H1 (cell line): ENCODE measurements at regions not wholly inside any gene's neighbourhood (a gene's known extent, or its start where the extent isn't known, plus 50 kb on each side); places are given as distances from the start of the nearest gene placed in this dataset.

Source experiments
- CTCF ChIA-PET: fragments of 300-600 bp; sonication (Branson Sonifier 250); formaldehyde crosslinking; loops from one replicate; lab custom pipeline; 2021; ENCODE audit not compliant: partially characterized antibody; lab: Charles Lee
- POLR2A ChIA-PET: fragments of 300-600 bp; sonication (Branson Sonifier 250); formaldehyde crosslinking; loops from one replicate; lab custom pipeline; 2021; ENCODE audit warnings: inconsistent platforms; ENCODE audit not compliant: partially characterized antibody; lab: Charles Lee
- DNase-seq, 2 experiments: peaks; one replicate each; pipeline versions ENCODE4 v3.0.0 to v3.0.0-alpha.2; 2010 to 2022; ENCODE audit warnings: low spot score in 2 of 2, low read depth in 1 of 2, mixed read lengths in 1 of 2
- FAIRE-seq: peaks from 2 replicates; lab custom pipeline; 2011; peaks lifted over from hg19 to GRCh38; lab: Jason Lieb, UNC
- H2AFZ ChIP-seq: 2 replicates; pipeline ENCODE4 v1.8.1; 2012; ENCODE audit warnings: low read length, inconsistent platforms
- H2AK5ac ChIP-seq: 2 replicates; pipeline ENCODE4 v1.6.1; 2013; ENCODE audit warnings: low read depth, low read length
- H2BK120ac ChIP-seq: replicated peaks from 2 replicates; pipeline ENCODE3; 2013; ENCODE audit warnings: low read depth, low read length, inconsistent platforms
- H2BK12ac ChIP-seq: 2 replicates; pipeline ENCODE4 v1.6.1; 2013; ENCODE audit warnings: low read depth, low read length
- H2BK15ac ChIP-seq: 2 replicates; pipeline ENCODE4 v1.6.1; 2013; ENCODE audit warnings: low read length
- H2BK20ac ChIP-seq: 2 replicates; pipeline ENCODE4 v1.6.1; 2013; ENCODE audit warnings: low read length
- H2BK5ac ChIP-seq: 2 replicates; pipeline ENCODE4 v1.6.1; 2013; ENCODE audit warnings: low read depth, low read length
- H3K14ac ChIP-seq: 2 replicates; pipeline ENCODE4 v1.6.1; 2013; ENCODE audit warnings: inconsistent platforms; ENCODE audit not compliant: insufficient read length
- H3K18ac ChIP-seq: 2 replicates; pipeline ENCODE4 v1.6.1; 2013; ENCODE audit warnings: low read length; ENCODE audit errors: extremely low read depth
- H3K23ac ChIP-seq: 2 replicates; pipeline ENCODE4 v1.6.1; 2013; ENCODE audit warnings: inconsistent platforms; ENCODE audit not compliant: insufficient read length
- H3K23me2 ChIP-seq: 2 replicates; pipeline ENCODE4 v1.6.1; 2013; ENCODE audit warnings: low read depth, low read length
- H3K27ac ChIP-seq: 2 replicates; pipeline ENCODE4 v1.6.1; 2011; ENCODE audit warnings: low read depth, low read length, inconsistent platforms
- H3K27me3 ChIP-seq, 4 experiments: replicated peaks in 1 of 4; 1 replicate in 1 of 4; 2 replicates in 3 of 4; pipeline versions ENCODE4 v1.6.1 to v1.8.1; 2011 to 2013; ENCODE audit warnings: low read length in 3 of 4, mild to moderate bottlenecking in 3 of 4, inconsistent platforms in 2 of 4, mixed read lengths in 2 of 4, moderate library complexity in 1 of 4; ENCODE audit not compliant: control insufficient read depth in 3 of 4, insufficient read depth in 3 of 4; ENCODE audit errors: extremely low read depth in 1 of 4
- H3K36me3 ChIP-seq, 4 experiments: 2 replicates each; pipeline versions ENCODE4 v1.6.1 to v1.8.1; 2011 to 2013; ENCODE audit warnings: mild to moderate bottlenecking in 4 of 4, low read length in 3 of 4, moderate library complexity in 2 of 4, control low read depth in 1 of 4, inconsistent platforms in 1 of 4; ENCODE audit not compliant: insufficient read depth in 4 of 4, control insufficient read depth in 2 of 4
- H3K4ac ChIP-seq: replicated peaks from 2 replicates; pipeline ENCODE3; 2013; ENCODE audit warnings: low read length, low read depth, mixed read lengths, inconsistent platforms; ENCODE audit not compliant: insufficient read length
- H3K4me1 ChIP-seq, 4 experiments: replicated peaks in 1 of 4; 1 replicate in 1 of 4; 2 replicates in 3 of 4; pipeline versions ENCODE4 v1.6.1 to v1.8.1; 2011 to 2013; ENCODE audit warnings: low read length in 3 of 4, inconsistent platforms in 2 of 4, mixed read lengths in 1 of 4; ENCODE audit not compliant: insufficient read depth in 4 of 4, control insufficient read depth in 3 of 4
- H3K4me2 ChIP-seq, 2 experiments: 2 replicates each; pipeline versions ENCODE4 v1.6.1 to v1.8.1; 2011 to 2013; ENCODE audit warnings: low read depth in 2 of 2, low read length in 2 of 2, control low read depth in 1 of 2, inconsistent platforms in 1 of 2, mild to moderate bottlenecking in 1 of 2; ENCODE audit not compliant: insufficient read depth in 1 of 2
- H3K4me3 ChIP-seq, 4 experiments: fragments of 200-600, 300-600 bp in 1 of 4; sonication (generic), shearing (Covaris generic), sonication (Bioruptor Twin) in 1 of 4; 2 replicates each; pipeline versions ENCODE4 v1.5.1 to v1.8.1; 2011 to 2016; ENCODE audit warnings: low read length in 4 of 4, low read depth in 3 of 4, control low read depth in 2 of 4, inconsistent platforms in 2 of 4, mild to moderate bottlenecking in 2 of 4, mixed read lengths in 1 of 4, moderate library complexity in 1 of 4; ENCODE audit not compliant: insufficient read depth in 2 of 4; ENCODE audit errors: extremely low read depth in 1 of 4
- H3K56ac ChIP-seq: replicated peaks from 2 replicates; pipeline ENCODE3; 2013; ENCODE audit warnings: low read depth, mild to moderate bottlenecking, mixed read lengths, low read length, inconsistent platforms; ENCODE audit not compliant: insufficient read length
- H3K79me1 ChIP-seq: 2 replicates; pipeline ENCODE4 v1.6.1; 2013; ENCODE audit warnings: low read depth, low read length, control low read depth
- H3K79me2 ChIP-seq, 2 experiments: 2 replicates each; pipeline versions ENCODE4 v1.6.1 to v1.8.1; 2012 to 2013; ENCODE audit warnings: low read length in 2 of 2, mild to moderate bottlenecking in 2 of 2, inconsistent platforms in 1 of 2; ENCODE audit not compliant: insufficient read depth in 2 of 2, control insufficient read depth in 1 of 2
- H3K9ac ChIP-seq, 4 experiments: replicated peaks in 1 of 4; 1 replicate in 1 of 4; 2 replicates in 3 of 4; pipeline versions ENCODE4 v1.6.1 to v1.8.1; 2011 to 2013; ENCODE audit warnings: low read depth in 3 of 4, low read length in 3 of 4, control low read depth in 2 of 4, mild to moderate bottlenecking in 2 of 4, moderate library complexity in 2 of 4, inconsistent platforms in 1 of 4; ENCODE audit errors: extremely low read depth in 1 of 4
- H3K9me3 ChIP-seq, 2 experiments: 2 replicates each; pipeline versions ENCODE4 v1.6.1 to v1.8.1; 2012 to 2013; ENCODE audit warnings: mild to moderate bottlenecking in 2 of 2, moderate library complexity in 2 of 2, control low read depth in 1 of 2, inconsistent platforms in 1 of 2, low read depth in 1 of 2, low read length in 1 of 2, mixed read lengths in 1 of 2; ENCODE audit not compliant: insufficient read depth in 2 of 2
- H4K20me1 ChIP-seq, 2 experiments: replicated peaks in 1 of 2; 2 replicates each; pipeline versions ENCODE3 to v1.8.1; 2011 to 2013; ENCODE audit warnings: inconsistent platforms in 2 of 2, low read length in 2 of 2, mild to moderate bottlenecking in 1 of 2; ENCODE audit not compliant: insufficient read depth in 2 of 2, control insufficient read depth in 1 of 2
- H4K5ac ChIP-seq: 2 replicates; pipeline ENCODE4 v1.6.1; 2013; ENCODE audit warnings: low read length, low read depth, mixed read lengths, inconsistent platforms; ENCODE audit not compliant: insufficient read length
- H4K8ac ChIP-seq: 2 replicates; pipeline ENCODE4 v1.8.0; 2013; ENCODE audit warnings: mild to moderate bottlenecking, moderate library complexity, low read length, inconsistent platforms; ENCODE audit not compliant: insufficient read depth; ENCODE audit errors: extremely low read depth
- H4K91ac ChIP-seq: replicated peaks from 2 replicates; pipeline ENCODE3; 2013; ENCODE audit warnings: low read length, mixed read lengths, inconsistent platforms; ENCODE audit not compliant: insufficient read length
- BRCA1 ChIP-seq: IDR thresholded peaks from 2 replicates; pipeline ENCODE4 v1.6.1; 2012; ENCODE audit warnings: low read depth, low read length, improper control_type of control experiment
- CEBPB ChIP-seq: IDR thresholded peaks from 2 replicates; pipeline ENCODE4 v1.6.1; 2012; ENCODE audit warnings: low read depth, low read length
- CTBP2 ChIP-seq: IDR thresholded peaks from 2 replicates; pipeline ENCODE4 v1.7.0; 2011; ENCODE audit warnings: borderline replicate concordance, mild to moderate bottlenecking, moderate library complexity, mixed read lengths, low read length; ENCODE audit not compliant: insufficient read depth, insufficient read length
- MAX ChIP-seq: IDR thresholded peaks from 2 replicates; pipeline ENCODE4 v1.6.1; 2012; ENCODE audit warnings: inconsistent platforms
- NRF1 ChIP-seq: IDR thresholded peaks from 2 replicates; pipeline ENCODE4 v1.6.1; 2011; ENCODE audit warnings: mild to moderate bottlenecking, low read depth, low read length, improper control_type of control experiment
- RAD21 ChIP-seq, 2 experiments: IDR thresholded peaks in 1 of 2; conservative IDR thresholded peaks in 1 of 2; 2 replicates each; pipeline ENCODE4 v1.6.1; 2011; ENCODE audit warnings: low read depth in 2 of 2, low read length in 2 of 2, improper control_type of control experiment in 1 of 2, inconsistent platforms in 1 of 2, mild to moderate bottlenecking in 1 of 2, moderate library complexity in 1 of 2
- RXRA ChIP-seq: IDR thresholded peaks from 2 replicates; pipeline ENCODE4 v1.6.1; 2011; ENCODE audit warnings: low read depth, mild to moderate bottlenecking, low read length, moderate library complexity; ENCODE audit not compliant: insufficient read depth
- SUZ12 ChIP-seq: fragments of 200-600 bp; sonication (generic); IDR thresholded peaks from 2 replicates; pipeline ENCODE4 v1.6.1; 2012; ENCODE audit warnings: mild to moderate bottlenecking, inconsistent platforms, low read length, moderate library complexity, mixed read lengths
- USF2 ChIP-seq: IDR thresholded peaks from 2 replicates; pipeline ENCODE4 v1.6.1; 2011; ENCODE audit warnings: low read length, improper control_type of control experiment
- WGBS, 2 experiments: shearing (Covaris generic) in 1 of 2; methylation state at CpG; one replicate each; pipeline versions ENCODE4 v1.1.6 to v1.1.7; 2013 to 2015; ENCODE audit warnings: low lambda C conversion rate in 2 of 2, mixed read lengths in 2 of 2, inconsistent platforms in 1 of 2, low coverage in 1 of 2, missing lambda C conversion rate in 1 of 2; ENCODE audit not compliant: insufficient replicate concordance in 2 of 2, insufficient coverage in 1 of 2, insufficient read length in 1 of 2; ENCODE audit errors: extremely low coverage in 1 of 2, missing lambda C conversion rate in 1 of 2; 5-methylcytosine and 5-hydroxymethylcytosine counted together
- TF ChIP-seq, protein P1 (sequence below), 3 experiments: IDR thresholded peaks; 1 replicate in 2 of 3; 2 replicates in 1 of 3; pipeline versions ENCODE4 v1.5.1 to v1.6.1; 2011; ENCODE audit warnings: low read length in 3 of 3, mild to moderate bottlenecking in 3 of 3, inconsistent platforms in 2 of 3, low read depth in 1 of 3, moderate library complexity in 1 of 3; ENCODE audit not compliant: insufficient read depth in 1 of 3; ENCODE audit errors: control extremely low read depth in 1 of 3

GRCh38 chr13:77449265-77449664 is 86.2 kb upstream of the SCEL start:
- Histone ChIP-seq H3K4me2 (no peak overlapping the region), H3K4me3 (no peak overlapping the region)
- WGBS, 2 experiments = 90% methylated on average over 2 of the region's 2 CpGs; no CpG with 5 or more reads in 1 of the 2 experiments
- TF ChIP-seq, protein P1, sequence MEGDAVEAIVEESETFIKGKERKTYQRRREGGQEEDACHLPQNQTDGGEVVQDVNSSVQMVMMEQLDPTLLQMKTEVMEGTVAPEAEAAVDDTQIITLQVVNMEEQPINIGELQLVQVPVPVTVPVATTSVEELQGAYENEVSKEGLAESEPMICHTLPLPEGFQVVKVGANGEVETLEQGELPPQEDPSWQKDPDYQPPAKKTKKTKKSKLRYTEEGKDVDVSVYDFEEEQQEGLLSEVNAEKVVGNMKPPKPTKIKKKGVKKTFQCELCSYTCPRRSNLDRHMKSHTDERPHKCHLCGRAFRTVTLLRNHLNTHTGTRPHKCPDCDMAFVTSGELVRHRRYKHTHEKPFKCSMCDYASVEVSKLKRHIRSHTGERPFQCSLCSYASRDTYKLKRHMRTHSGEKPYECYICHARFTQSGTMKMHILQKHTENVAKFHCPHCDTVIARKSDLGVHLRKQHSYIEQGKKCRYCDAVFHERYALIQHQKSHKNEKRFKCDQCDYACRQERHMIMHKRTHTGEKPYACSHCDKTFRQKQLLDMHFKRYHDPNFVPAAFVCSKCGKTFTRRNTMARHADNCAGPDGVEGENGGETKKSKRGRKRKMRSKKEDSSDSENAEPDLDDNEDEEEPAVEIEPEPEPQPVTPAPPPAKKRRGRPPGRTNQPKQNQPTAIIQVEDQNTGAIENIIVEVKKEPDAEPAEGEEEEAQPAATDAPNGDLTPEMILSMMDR (IDR thresholded peaks at IDR 0.05; ENCODE audit: control extremely low read depth in 1 of 3, insufficient read depth in 1 of 3, low read depth in 1 of 3, low read length in 3 of 3) = no peak
- TF ChIP-seq BRCA1 (no peak), SUZ12 (no peak), MAX (no peak), USF2 (no peak), CEBPB (no peak), RXRA (no peak), NRF1 (no peak), CTBP2 (no peak), RAD21 (IDR thresholded peaks at IDR 0.05 in 1 of 2, conservative IDR thresholded peaks at IDR 0.05 in 1 of 2; ENCODE audit: low read depth in 2 of 2, low read length in 2 of 2) (no peak)

More at GRCh38 chr13:77449265-77449664, 86.2 kb upstream of the SCEL start:
- no peak overlapping the region for H4K8ac ChIP-seq
- H2AFZ ChIP-seq = no peak overlapping the region
- no peak overlapping the region for H2BK12ac ChIP-seq
- no peak overlapping the region for H3K56ac ChIP-seq
- no peak overlapping the region for H4K5ac ChIP-seq
- H3K27me3 ChIP-seq = no peaks in the 10 kb centered on the region
- H3K23me2 ChIP-seq = peaks cover 2% of the 10 kb centered on the region; the same call in 1 of the 2 replicates
- no peaks in the 10 kb centered on the region for H3K36me3 ChIP-seq
- H3K9me3 ChIP-seq = peaks cover 0 to 3% of the 10 kb centered on the region in 2 experiments; a peak in 1 of 4 replicates
- no peak overlapping the region for H3K4ac ChIP-seq
- FAIRE-seq = no peak
- no peak for DNase-seq
- H2AK5ac ChIP-seq = no peak overlapping the region
- no peaks in the 10 kb centered on the region for H3K79me1 ChIP-seq
- H2BK20ac ChIP-seq = no peak overlapping the region
- peaks cover 0 to 5% (median under 1%) of the 10 kb centered on the region in 4 experiments; a peak in 1 of 7 replicates for H3K4me1 ChIP-seq
- no peaks in the 10 kb centered on the region for H4K20me1 ChIP-seq
- H3K23ac ChIP-seq = no peak overlapping the region
- H2BK15ac ChIP-seq = no peak overlapping the region
- H3K18ac ChIP-seq = no peak overlapping the region
- CTCF ChIA-PET = no interaction called here
- H3K14ac ChIP-seq = no peak overlapping the region
- H3K79me2 ChIP-seq = no peaks in the 10 kb centered on the region
- H3K9ac ChIP-seq = no peak overlapping the region
- no peak overlapping the region for H3K27ac ChIP-seq
- no peak overlapping the region for H2BK120ac ChIP-seq
- POLR2A ChIA-PET = no interaction called here
- H4K91ac ChIP-seq = no peak overlapping the region
- no peak overlapping the region for H2BK5ac ChIP-seq
